ENCODE measurements at regions not wholly inside any gene's neighbourhood (a gene's known extent, or its start where the extent isn't known, plus 50 kb on each side); places are given as distances from the start of the nearest gene placed in this dataset.

- no peaks in the 10 kb centered on the region for H3K9me3 ChIP-seq
- intact Hi-C loops (cut with DNase I): no loop called here
- H3K27ac ChIP-seq: no peak overlapping the region
- no peak for DNase-seq
- no peaks in the 10 kb centered on the region for H3K36me3 ChIP-seq
- 61 to 69% (median 62%) methylated on average over 5 of the region's 5 CpGs for WGBS, 3 donors
- no peaks in the 10 kb centered on the region for H3K27me3 ChIP-seq
- no peak overlapping the region for H3K4me3 ChIP-seq
- TF ChIP-seq CTCF (IDR thresholded peaks at IDR 0.05): no peak
- no peak for TF ChIP-seq POLR2A (IDR thresholded peaks at IDR 0.05)
- TF ChIP-seq EP300 (IDR thresholded peaks at IDR 0.05): no peak
- H3K4me1 ChIP-seq (ENCODE audit: insufficient read depth): no peaks in the 10 kb centered on the region
Measured at GRCh38 chr7:138226001-138226476, 149.8 kb downstream of the AKR1D1 start.

GRCh38 chr7:138226745-138227279 lies 150.6 kb downstream of the AKR1D1 start:
- intact Hi-C loops (cut with DNase I): no loop called here
- H3K27me3 ChIP-seq: no peaks in the 10 kb centered on the region
- TF ChIP-seq EP300 (IDR thresholded peaks at IDR 0.05) (no peak), CTCF (IDR thresholded peaks at IDR 0.05) (no peak), POLR2A (IDR thresholded peaks at IDR 0.05) (no peak)
- H3K9me3 ChIP-seq: no peaks in the 10 kb centered on the region
- H3K4me1 ChIP-seq (ENCODE audit: insufficient read depth): no peaks in the 10 kb centered on the region
- WGBS, 3 donors: 85 to 90% (median 89%) methylated on average over 4 of the region's 4 CpGs
- no peak overlapping the region for H3K4me3 ChIP-seq
- H3K36me3 ChIP-seq: no peaks in the 10 kb centered on the region
- H3K27ac ChIP-seq: no peak overlapping the region
- DNase-seq: no peak

GRCh38 chr7:138228119-138228518 lies 151.9 kb downstream of the AKR1D1 start:
- no peak for DNase-seq
- Histone ChIP-seq H3K27ac (no peak overlapping the region), H3K27me3 (no peaks in the 10 kb centered on the region), H3K9me3 (no peaks in the 10 kb centered on the region), H3K4me3 (no peak overlapping the region), H3K36me3 (no peaks in the 10 kb centered on the region), H3K4me1 (ENCODE audit: insufficient read depth) (no peaks in the 10 kb centered on the region)
- intact Hi-C loops (cut with DNase I): no loop called here
- TF ChIP-seq POLR2A (IDR thresholded peaks at IDR 0.05) (no peak), CTCF (IDR thresholded peaks at IDR 0.05) (no peak), EP300 (IDR thresholded peaks at IDR 0.05) (no peak)
- 72 to 92% (median 87%) methylated on average over 7 of the region's 7 CpGs for WGBS, 3 donors

GRCh38 chr7:138228769-138229168 lies 152.5 kb downstream of the AKR1D1 start:
- Histone ChIP-seq H3K27me3 (no peaks in the 10 kb centered on the region), H3K4me3 (no peak overlapping the region), H3K4me1 (ENCODE audit: insufficient read depth) (no peaks in the 10 kb centered on the region), H3K36me3 (no peaks in the 10 kb centered on the region), H3K9me3 (no peaks in the 10 kb centered on the region), H3K27ac (no peak overlapping the region)
- no peak for DNase-seq
- 64 to 77% (median 73%) methylated on average over 4 of the region's 4 CpGs for WGBS, 3 donors
- intact Hi-C loops (cut with DNase I): no loop called here
- TF ChIP-seq CTCF (IDR thresholded peaks at IDR 0.05) (no peak), POLR2A (IDR thresholded peaks at IDR 0.05) (no peak), EP300 (IDR thresholded peaks at IDR 0.05) (no peak)
